DMS153 treated with DMSO at 0.1 percent for 48 hours (cell line): ENCODE measurements at regions not wholly inside any gene's neighbourhood (a gene's known extent, or its start where the extent isn't known, plus 50 kb on each side); places are given as distances from the start of the nearest gene placed in this dataset.

Source experiments
- DNase-seq: peaks from one replicate; lab custom pipeline; 2025; ENCODE audit not compliant: unreplicated experiment; lab: John Stamatoyannopoulos, UW

DNA sequence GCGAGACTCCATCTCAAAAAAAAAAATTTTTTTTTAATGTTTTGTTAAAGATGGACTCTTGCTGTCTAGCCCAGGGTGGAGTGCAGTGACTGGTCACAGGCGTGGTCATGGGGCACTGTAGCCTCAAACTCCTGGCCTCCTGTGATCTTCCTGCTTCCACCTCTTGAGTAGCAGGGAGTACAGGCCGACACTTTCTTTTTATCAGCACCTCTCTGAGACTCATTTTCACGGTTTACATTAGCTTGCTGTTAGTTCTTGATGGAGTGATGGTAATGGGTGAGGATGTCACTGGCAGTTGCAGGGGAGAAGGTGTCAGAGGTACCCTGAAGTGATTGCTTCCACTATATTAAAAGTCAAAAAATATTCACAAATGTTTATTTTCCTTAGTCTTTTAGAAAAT lies 95.3 kb upstream of the MTPN start:
- DNase-seq, result no peak

- no peak for DNase-seq
Measured at GRCh38 chr7:136070736-136071505, 93.8 kb upstream of the MTPN start.

DNA sequence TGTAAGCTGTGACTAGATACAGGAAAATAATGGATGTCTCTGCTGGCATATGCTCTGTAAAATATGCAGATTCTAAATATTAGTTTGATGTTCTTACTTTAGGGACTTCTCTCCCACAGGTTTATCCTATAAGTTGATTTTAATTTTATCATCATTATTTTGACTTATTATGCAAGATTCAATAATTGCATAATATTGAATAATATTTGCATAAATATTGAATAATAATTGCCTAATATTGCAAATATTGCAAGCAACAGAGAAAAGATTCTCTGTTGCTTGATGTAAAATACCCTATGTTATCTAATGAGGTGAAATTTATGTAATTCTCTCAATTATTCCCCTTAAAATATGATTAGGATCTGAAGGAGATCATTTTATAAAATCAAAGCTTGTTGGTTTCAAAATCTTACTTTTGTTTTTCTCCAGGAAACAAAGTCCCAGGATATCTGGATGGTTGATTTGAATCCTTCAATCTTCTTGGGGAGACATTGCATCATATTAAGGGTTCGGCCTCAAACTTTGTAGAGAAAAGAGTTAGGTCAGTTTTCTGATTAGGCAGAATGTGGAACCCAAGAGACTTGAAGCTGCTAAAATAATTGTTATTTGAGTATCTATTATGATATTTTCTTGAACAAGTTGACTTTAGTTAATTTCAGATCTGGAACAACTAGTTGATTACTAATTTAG lies 92.8 kb upstream of the MTPN start:
- DNase-seq, result no peak

DNA sequence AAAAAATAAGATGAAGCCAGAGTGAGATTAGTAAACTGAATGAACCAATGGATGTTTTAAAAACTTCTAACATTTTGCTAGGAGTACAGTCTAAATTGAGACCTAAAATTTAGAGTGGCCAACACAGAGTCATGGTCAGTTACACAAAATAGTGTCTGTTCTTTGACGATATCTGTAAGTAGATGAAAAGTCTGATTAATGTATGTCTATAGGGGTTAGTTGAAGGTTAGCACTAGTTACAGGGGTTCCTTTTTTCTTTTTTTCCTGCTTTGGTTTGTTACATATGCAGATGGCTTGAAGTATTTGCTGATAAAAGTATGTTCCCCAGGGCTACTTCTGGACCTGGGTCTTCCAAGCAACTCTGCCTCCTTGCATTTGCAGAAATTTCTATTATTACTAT lies 90.1 kb upstream of the MTPN start:
- DNase-seq, result no peak

DNA sequence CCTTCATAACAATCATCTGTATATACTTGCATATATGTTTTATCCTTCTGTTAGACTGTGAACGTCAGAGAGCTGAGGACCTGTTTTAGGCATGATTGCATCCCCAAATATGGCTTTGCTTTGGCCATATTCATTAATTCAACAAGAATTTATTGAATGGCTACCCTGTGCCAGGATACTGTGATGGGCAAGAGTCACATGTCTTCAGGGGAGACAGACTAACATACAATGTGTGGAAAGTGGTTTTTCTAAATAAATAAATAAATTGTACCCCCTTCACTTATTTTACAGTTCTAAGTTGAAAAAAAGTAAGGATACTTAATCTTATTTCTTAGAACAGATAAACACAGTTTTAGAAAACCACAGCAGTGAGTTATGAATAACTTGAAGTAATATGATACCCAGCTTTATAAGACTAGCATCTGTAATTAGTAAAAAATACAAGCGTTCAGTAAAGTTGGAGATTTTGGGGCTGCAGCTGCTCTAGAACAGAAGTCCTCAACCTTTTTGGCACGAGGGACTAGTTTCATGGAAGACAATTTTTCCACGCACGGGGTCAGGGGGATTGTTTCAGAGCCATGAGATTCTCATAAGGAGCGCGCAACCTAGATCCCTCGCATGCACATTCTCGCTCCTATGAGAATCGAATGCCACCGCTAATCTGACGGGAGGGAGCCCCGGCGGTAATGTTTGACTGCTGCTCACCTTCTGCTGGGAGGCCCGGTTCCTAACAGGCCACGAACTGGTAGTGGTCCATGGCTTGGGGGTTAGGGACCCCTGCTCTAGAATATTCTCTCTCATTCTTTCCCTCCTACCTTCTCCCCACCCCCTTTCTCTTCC lies 89.4 kb upstream of the MTPN start:
- DNase-seq, result no peak

GRCh38 chr7:136064627-136065237 lies 87.6 kb upstream of the MTPN start:
- DNase-seq, result no peak

DNA sequence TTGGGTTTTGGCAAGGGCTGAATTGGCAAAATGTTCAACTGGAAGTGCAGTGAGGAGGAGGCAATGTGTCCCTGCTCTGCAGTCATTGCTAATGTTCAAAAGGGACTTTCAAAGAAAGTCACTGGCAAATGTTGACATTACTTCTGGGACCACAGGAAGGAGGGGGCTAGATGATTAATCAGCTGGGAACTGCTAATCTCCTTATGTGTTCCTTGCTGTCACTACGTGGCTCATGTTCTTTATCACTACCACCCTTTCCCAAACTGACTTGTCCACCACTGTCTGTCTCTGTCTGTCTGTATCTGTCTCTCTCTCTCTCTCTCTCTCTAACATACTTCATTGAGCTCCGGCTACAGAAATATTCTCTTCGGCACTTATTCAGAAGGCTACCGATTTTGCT lies 86.9 kb upstream of the MTPN start:
- no peak for DNase-seq

GRCh38 chr7:136063326-136063666 lies 86.1 kb upstream of the MTPN start:
- DNase-seq, result no peak

DNA sequence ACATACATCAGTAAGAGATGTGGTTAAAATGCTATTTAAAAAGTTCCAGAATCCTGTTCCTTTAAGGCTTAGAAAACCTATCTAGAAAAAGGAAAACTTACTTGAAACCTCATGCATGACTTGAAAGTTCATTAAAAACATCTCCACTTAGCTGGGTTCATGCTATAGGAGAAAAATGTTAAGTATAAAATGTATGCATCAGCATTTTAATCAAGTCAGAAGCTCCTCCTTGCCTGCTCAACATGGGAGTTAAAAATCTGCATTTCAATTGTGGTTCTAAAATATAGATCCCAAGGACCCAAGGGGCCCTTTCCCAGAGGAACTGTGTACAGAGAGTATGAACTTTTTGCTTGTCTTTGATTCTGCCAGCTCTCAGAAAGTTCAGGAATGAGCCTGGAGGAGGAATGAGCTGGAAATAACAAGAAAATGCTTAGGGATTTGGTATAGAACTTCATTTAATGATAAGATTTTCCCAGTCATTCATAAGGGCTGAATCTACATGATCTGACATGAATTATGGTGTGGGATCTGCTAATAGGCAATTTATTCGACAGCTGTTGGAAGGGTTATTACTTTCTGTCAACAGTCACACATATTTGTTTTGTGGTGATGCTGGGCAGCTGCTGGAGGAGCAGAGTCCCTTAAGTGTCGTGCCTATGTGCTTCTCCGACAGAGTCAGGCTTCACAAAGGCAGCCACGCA lies 85.6 kb upstream of the MTPN start:
- DNase-seq, result peak; percentile 45

- DNase-seq, result no peak
Measured at GRCh38 chr7:136061433-136061832, 84.3 kb upstream of the MTPN start.

DNA sequence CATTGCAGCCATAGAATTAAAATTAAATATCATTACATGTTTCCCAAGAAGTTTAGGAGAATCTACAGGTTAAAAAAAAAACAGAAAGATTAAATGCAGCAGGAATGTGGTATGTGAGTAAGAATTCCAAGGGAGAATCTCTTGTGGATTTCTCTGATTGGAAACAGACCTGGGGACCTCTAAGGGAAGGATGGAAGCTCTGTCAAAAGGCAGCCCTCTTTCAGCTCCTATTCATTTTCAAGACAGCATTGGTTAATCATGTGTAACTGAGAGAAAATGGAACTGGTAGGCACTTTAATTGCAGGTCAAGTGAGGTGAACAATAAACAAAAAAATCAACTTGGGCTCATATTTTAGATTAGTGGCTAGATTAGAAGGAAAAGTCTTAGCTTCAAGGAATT lies 81.4 kb upstream of the MTPN start:
- no peak for DNase-seq

DNA sequence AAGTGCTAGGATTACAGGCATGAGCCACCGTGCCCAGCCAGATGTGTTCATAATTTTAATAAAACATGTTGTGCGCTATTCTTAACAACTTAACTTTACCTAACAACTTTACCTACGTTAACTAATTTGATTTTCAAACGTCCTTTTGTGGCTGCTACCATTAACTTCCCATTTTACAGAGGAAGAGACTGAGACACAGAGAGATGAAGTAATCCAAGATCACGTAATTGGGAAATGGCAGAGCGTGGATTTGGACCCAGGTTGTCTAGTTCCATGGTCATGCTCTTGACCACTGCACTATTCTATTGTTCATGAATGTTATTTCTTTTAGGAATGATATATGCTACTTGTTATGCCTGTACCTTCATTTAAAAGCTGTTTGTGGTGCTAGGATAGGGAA lies 80.3 kb upstream of the MTPN start:
- DNase-seq, result no peak

DNA sequence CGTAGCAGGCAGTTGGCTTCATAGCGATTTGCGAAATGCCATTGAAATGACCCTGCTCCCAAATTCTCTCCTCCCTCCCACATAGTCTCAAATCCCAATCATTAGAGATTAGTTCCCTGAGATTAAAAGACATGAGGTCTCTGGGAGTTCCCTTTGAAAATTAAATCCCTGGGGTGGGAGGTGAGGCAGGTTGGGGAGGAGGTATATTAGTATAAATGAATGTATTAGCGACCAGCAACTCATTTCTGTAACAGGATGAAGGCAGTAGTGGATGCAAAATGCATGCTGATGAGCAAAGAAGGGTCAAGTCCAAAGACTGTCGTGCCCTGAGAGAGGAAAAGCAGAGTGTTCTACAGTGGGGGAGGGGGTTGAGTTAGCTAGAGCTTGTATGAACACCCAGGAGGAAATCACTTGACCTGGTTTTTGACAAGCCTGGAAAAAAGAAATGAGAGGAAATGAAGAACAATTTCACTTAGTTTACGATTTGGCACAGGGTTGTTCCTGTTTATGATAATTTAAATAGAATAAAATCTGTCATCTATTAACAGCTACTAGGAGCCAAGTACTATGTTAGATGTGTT lies 79.6 kb upstream of the MTPN start:
- DNase-seq, result no peak

GRCh38 chr7:136055266-136055665 lies 78.1 kb upstream of the MTPN start:
- no peak for DNase-seq

DNA sequence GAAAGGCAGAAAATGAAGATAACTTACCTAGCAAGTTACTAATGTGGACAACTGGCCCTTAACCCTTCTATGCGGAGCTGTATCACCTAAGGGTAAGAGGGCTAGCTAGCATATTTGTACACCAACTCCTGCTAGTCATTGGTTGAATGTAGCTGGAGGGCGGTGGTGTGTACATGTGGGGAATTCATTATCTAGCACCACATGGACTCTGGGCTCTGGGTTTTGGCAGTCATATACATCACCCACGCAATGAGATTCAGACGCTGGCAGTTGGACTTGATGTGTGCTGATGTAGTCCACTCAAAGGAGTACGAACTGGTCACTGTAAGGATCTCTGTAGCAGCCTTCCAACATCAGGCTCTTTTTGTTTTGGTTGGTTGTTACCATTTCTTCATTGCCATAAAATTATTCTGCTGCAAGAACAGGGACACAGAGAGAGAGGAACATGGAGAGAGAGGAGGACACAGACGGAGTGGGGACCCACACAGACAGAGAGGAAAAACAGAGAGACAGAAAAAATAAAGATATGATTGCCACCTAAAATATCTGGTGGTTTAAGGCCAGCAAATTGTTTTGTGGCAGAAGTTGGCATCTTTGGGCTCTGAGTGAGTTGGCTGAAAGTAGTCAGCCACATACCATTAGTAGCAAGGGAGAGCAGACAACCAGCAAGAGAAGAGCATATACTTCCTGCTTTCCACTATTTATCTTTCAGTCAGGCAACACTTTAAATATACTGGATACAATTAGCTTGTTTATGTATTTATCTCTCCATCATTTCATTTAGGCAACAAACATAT lies 76.7 kb upstream of the MTPN start:
- DNase-seq, result no peak

DNA sequence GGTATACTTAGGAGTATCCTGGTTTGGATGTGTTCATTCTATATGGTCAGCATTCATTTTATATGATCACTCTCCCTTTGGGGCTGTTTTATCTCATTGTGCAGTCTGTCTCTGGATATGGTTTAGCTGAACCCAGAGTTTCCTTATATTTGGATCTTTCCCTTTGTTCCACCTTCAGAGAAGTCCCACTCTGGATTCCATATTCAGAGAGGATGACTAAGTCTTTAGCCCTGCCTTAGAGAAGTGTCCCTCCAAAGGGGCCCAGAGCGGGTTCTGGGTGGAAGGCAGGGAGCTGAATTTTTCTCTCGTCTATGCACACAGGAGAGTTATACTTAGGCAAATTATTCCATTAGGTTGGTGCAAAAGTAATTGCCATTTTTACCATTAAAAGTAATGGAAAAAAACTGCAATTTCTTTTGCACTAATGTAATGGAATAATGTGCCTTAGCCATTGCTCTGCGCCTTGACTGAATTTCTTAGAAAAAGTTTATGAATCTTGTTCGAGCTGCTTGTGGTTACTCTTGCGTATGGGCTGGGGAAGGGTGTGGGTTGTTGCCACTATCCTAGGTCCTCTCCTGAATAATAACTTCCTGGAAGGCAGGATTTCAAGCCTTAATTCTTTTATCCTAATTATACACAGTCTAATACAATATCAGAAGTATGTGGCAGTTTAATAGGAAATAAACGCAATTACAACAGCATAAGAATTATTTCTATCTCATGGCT lies 74.2 kb upstream of the MTPN start:
- no peak for DNase-seq

- DNase-seq, result no peak
Measured at GRCh38 chr7:136050462-136050847, 73.3 kb upstream of the MTPN start.

DNA sequence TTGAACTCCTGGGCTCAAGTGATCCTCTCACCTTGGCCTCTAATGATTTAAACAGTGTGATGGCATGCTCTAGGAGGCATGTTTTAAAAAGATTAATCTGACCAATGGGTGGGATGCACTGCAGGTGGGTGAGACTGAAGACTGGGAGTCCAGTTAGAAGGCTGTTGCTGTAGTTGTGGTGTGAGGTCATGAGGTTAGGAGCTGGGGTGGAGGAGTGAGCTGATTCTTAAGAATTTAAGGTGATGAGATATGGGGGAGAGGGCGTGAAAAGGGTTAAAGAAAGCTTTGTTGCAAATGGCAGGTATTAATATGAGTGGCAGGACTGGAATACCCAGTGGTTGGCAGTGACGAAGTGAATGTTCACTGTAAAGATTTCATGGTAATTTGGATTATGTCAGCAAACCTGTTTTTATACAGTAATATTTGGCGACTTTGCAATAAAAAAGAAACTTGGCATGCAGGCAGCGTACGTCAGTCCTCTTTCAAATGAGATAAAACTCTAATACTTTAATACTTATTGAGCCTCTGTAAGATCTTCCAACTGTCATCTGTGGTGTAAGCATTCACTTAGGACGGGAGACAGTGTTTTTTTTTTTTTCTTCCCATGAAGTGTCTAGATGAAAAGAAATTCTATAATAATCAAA lies 72.8 kb upstream of the MTPN start:
- DNase-seq, result no peak

DNA sequence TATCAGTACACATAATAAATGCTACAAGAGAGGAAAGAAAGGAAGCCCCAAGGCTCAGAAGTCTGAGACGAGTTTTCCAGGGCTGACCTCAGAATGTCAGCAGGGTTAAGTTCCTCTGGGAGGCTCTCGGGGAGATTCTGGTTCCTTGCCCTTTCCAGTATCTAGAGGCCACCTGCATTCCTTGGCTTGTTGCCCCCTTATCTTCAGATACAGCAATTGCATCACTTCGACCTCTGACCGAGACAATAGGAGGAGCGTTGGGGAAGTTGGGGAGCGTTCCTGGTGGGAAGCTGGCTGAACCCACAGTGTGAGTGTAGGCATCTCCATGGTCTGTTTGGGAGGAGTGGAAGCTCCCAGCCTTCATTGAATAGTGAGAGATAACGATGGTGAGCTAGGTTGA lies 72.0 kb upstream of the MTPN start:
- DNase-seq, result no peak
